NCI-H128 (cell line): ENCODE measurements at regions not wholly inside any gene's neighbourhood (a gene's known extent, or its start where the extent isn't known, plus 50 kb on each side); places are given as distances from the start of the nearest gene placed in this dataset.

Experiments used
- DNase-seq: peaks from one replicate; lab custom pipeline; 2025; ENCODE audit not compliant: unreplicated experiment; lab: John Stamatoyannopoulos, UW

- DNase-seq, result no peak
Observed at GRCh38 chr17:68665373-68665772, 64.2 kb upstream of the FAM20A start.

GRCh38 chr17:68662479-68662878 lies 61.3 kb upstream of the FAM20A start:
- no peak for DNase-seq

GRCh38 chr17:68662037-68662432 lies 60.9 kb upstream of the FAM20A start:
- DNase-seq, result no peak

- no peak for DNase-seq
Observed at GRCh38 chr17:68661265-68662036, 60.3 kb upstream of the FAM20A start.

GRCh38 chr17:68660302-68660701 lies 59.1 kb upstream of the FAM20A start:
- no peak for DNase-seq

- DNase-seq, result no peak
Observed at GRCh38 chr17:68658999-68659780, 58.0 kb upstream of the FAM20A start.

- DNase-seq, result no peak
Observed at GRCh38 chr17:68657576-68657975, 56.4 kb upstream of the FAM20A start.

GRCh38 chr17:68657166-68657565 lies 56.0 kb upstream of the FAM20A start:
- no peak for DNase-seq

GRCh38 chr17:68656666-68657065 lies 55.5 kb upstream of the FAM20A start:
- no peak for DNase-seq
